Activated gamma-delta T cell treated with anti-CD3 and anti-CD28 coated beads, Interleukin-2, amount 50 U/mL, for 16 hours (primary cell): ENCODE measurements at regions not wholly inside any gene's neighbourhood (a gene's known extent, or its start where the extent isn't known, plus 50 kb on each side); places are given as distances from the start of the nearest gene placed in this dataset.
A peak's percentile ranks its signal among the peaks of the same experiment; 100 is the strongest.
"Not testable (repeated sequence)": the region's sequence is repeated elsewhere in the genome, so short reads cannot be mapped to it uniquely, and the experiment has no call there.

Source experiments
- DNase-seq: peaks from one replicate; pipeline ENCODE4 v3.0.0-alpha.2; 2020; ENCODE audit warnings: low read depth

- no peak for DNase-seq
These were observed 191.5 kb downstream of the MCHR2 start for GRCh38 chr6:99802396-99803031.

- DNase-seq = no peak
These were observed 185.0 kb downstream of the MCHR2 start for GRCh38 chr6:99808992-99809391.

DNA sequence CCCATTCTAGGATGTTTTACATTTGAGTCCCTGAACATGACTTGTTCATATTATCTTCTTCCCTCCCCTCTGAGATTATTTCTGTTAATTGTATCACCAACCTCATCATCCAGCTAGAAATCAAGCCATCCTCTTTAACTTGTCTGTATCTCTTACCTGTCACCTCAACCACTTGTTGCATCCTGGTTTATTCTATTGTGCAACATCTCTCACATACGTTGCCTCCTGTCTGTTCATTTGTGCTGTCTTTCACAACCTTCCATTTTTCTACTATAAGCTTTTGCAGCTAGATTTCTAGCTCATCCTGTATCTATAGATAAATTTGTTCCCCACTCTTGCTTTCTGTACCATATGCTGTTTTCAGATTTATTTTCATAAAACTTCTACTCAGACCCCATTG, 183.7 kb downstream of the MCHR2 start:
- DNase-seq = no peak

DNA sequence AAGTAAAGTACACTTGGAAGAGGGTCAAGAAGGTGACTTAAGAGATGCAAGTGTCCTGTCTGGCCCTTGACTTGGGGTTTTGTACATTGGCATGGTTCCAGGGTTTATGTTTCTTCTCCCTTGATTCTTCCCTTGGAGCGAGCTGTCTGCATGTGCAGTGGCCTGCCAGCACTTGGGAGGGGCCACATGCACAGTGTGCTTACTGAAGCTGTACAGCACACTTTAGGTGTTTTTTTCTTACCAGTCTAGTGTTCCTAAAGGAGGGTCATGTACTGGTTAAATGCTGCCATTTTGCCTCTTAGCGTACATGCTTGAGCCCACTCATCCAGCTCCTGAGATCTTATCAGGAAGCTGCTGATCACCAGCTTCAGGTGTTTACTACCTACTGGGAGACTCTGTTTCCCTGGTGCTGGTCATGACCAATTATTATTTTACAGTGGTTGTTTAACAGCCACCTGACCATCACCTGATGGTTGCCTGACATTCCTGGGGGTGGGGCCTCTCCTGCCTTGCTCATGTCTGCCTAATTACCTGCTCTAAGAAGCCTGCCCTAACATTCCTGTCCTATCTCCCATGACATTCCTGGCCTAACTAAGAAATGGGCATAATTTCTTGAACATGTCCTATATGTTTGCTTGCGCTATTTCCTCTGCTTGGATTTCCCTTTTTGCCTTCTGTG, 182.9 kb downstream of the MCHR2 start:
- DNase-seq = no peak

GRCh38 chr6:99811636-99812035, 182.4 kb downstream of the MCHR2 start:
- DNase-seq = no peak

DNA sequence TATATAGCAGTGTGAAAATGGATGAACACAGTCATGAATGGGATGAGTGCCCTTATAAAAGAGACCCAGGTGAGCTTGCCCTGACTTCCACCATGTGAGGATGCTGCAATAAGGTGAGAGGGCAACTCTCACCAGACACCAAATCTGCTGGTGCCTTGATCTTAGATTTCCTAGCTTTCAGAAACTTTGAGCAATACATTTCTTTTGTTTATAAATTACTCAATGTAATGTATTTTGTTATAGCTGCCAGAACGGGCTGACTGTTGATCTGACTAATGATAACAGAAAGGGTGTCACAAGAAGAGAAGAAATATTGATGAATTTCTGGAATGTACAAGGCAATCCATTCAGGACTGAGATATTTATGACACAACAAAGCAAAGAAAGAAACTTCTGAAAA, 180.5 kb downstream of the MCHR2 start:
- DNase-seq = no peak

DNA sequence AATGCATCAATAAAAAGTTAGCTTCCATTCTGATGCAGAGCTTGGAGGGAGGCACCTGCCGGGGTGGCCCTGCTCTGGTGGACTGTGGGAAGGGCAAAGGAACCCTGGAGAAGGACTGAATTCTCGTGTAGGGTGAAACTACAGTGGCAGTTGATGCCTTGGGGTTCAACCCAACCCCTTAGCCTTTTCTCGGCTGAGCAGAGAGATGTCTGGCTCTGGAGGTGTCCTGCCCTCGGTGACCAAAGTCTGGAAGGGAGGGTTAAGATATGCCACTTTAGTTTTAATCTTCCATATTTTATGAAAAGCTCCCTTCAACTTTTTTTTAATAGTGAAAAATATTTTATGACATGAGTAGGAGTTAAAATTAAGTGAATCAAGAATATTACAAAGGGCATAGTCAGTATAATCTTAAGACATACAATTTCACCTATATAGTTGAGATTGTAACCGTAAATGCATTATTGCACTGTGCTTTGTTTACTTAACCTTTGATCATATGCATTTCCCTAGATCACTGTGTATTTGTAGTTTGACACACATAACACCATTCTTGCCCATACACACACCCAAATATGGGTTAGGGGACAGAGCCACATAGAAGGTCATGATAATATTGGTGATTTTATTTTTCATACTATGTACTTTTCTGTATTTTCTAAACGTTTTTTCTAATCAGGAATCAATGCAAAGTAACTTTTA, 179.6 kb downstream of the MCHR2 start:
- DNase-seq = no peak

DNA sequence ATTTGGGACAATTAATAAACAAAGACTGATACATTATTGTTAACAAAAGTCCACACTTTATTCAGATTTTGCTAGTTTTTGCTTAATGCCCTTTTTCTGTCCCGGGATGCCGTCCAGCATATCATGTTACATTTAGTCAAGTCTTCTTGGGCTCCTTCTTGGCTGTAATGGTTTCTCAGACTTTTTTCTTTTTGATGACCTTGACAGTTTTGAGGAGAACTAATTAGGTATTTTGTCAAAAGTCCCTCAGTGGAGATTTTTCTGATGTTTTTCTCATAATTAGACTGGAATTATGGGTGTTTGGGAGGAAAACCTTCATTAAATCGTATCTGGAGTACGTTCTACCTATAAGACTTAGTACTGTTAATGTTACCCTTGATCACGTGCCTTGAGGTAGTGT, 177.2 kb downstream of the MCHR2 start:
- no peak for DNase-seq

DNA sequence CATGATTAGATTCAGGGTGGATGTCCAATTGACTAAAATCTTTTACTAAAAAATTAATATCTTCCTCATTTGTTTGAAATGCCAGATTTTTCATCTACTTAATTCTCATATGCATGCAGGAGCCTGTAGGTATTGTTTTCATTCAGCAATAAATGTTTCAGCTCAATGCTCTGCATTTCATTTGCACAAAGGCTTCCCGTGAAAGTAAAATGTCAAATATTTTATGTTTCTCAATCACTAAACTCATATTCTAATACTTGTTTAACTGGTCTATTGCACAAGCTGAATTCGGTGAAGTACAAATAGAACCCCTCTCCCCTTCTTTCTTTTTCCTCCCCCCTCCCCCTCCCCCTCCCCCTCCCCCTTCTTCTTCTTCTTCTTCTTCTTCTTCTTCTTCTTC, 175.9 kb downstream of the MCHR2 start:
- no peak for DNase-seq

GRCh38 chr6:99819853-99820252, 174.2 kb downstream of the MCHR2 start:
- no peak for DNase-seq

DNA sequence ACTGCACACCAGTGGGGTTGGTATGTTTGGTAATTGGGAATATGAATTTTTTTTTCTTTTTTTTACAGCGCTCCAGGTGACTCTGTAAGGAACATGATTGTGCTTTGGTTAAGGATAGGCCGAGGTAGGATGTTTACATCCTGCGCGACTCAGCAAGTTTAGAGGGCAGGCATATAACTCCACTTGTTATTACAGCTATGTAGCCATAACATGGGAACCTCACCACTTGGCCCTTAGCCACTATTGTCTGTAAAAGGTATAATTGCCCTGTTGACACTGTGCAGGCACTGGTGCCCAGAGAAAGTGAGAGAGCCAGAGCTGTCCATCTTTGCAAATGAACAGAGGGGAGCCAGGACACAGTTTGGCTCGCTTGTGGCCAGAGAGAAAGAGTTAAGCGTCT, 172.9 kb downstream of the MCHR2 start:
- DNase-seq = no peak

- no peak for DNase-seq
These were observed 171.1 kb downstream of the MCHR2 start for GRCh38 chr6:99822741-99823512.

DNA sequence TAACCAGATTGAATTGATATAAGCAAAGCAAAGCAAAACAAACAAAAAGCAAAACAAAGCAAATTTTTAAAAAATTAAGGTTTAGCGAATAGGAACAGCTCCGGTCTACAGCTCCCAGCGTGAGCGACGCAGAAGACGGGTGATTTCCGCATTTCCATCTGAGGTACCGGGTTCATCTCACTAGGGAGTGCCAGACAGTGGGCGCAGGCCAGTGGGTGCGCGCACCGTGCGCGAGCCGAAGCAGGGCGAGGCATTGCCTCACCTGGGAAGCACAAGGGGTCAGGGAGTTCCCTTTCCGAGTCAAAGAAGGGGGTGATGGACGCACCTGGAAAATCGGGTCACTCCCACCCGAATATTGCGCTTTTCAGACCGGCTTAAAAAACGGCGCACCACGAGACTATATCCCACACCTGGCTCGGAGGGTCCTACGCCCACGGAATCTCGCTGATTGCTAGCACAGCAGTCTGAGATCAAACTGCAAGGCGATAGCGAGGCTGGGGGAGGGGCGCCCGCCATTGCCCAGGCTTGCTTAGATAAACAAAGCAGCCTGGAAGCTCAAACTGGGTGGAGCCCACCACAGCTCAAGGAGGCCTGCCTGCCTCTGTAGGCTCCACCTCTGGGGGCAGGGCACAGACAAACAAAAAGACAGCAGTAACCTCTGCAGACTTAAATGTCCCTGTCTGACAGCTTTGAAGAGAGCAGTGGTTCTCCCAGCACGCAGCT, 170.3 kb downstream of the MCHR2 start:
- not testable (repeated sequence) for DNase-seq

GRCh38 chr6:99833034-99833433, 161.0 kb downstream of the MCHR2 start:
- DNase-seq = no peak

DNA sequence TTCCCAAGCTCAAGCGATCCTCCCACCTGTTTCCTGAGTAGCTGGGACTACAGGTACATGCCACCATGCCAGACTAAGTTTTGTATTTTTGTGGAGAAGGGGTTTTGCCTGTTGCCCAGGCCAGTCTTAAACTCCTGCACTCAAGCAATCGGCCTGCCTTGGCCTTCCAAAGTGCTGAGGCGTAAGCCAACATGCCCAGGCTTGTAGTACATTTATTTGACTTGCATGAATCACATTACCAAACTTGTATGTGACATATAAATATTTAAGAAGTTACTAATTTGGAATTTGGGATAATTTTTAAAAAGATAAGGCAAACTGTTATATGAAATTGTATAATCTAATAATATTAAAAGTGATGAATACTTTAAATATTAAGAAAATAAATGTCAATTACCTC, 157.6 kb downstream of the MCHR2 start:
- no peak for DNase-seq

DNA sequence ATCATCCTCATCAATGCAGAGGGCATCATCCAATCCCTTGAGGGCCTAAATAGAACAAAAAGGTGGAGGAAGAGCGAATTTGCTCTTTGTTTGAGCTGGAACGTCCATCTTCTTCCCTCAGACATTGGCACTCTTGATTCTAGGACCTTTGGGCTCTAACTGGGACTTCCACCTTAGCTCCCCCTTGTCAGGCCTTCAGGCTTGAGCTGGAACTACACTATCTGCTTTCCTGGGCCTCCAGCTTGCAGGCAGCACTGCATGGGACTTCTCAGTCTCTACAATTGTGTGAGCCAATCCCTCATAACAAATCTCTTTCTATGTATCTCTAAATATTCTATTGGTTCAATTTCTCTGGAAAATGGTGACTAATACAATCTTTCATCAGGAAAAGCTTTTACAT, 155.4 kb downstream of the MCHR2 start:
- no peak for DNase-seq

GRCh38 chr6:99841297-99841696, 152.7 kb downstream of the MCHR2 start:
- DNase-seq = no peak

GRCh38 chr6:99846006-99846405, 148.0 kb downstream of the MCHR2 start:
- no peak for DNase-seq

DNA sequence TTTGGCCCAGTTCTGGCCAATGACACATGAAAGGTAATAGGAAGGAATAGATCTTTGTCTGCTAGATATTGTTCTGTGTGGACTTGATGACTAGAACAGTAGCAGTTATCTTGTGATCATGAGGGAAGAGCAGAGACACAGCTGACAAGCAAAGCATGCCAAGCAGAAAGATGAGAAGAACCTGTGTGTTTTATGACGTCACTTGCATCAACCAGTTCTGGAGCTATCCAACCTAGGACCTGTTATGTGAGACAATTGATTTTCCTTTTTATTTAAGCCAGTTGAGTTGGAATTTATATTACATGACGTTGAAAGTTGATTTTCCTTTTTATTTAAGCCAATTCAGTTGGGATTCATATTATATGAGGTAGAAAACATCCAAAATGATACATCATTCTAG, 143.2 kb downstream of the MCHR2 start:
- no peak for DNase-seq

- no peak for DNase-seq
These were observed 142.0 kb downstream of the MCHR2 start for GRCh38 chr6:99852031-99852430.

DNA sequence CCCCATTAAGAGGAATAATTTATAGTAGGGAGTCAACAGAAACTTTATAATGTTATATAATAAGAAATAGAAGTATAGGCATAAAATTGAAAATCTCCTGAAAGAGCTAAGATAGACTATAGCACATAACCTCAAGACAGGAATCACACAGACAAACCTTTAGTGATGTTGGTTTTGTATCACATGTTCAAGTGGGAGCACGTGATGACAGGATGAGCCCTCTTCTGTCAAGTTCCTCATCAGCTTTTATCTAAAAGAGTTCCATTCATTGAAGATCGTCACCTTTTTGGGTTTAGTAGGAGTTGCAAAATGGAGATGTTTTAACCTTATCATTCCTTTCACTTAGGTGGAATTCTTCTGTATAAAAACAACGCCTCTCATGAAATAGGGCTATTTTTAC, 127.0 kb downstream of the MCHR2 start:
- DNase-seq = no peak

GRCh38 chr6:99868074-99868702, 125.8 kb downstream of the MCHR2 start:
- DNase-seq = peak; percentile 59
